ENCODE measurements at regions not wholly inside any gene's neighbourhood (a gene's known extent, or its start where the extent isn't known, plus 50 kb on each side); places are given as distances from the start of the nearest gene placed in this dataset.

GRCh38 chr2:181163691-181164090 is 183.3 kb downstream of the UBE2E3 start:
- Mint-ChIP-seq H3K4me3 (peak overlapping the region; percentile 78), H3K9me3 (peaks cover 2 to 11% of the 10 kb centered on the region in 2 donors), H3K27ac (peak overlapping the region; percentile 95 to 96), H3K36me3 (peaks cover 27% of the 10 kb centered on the region), H3K4me1 (peaks cover 52 to 53% of the 10 kb centered on the region in 2 donors), H3K27me3 (ENCODE audit: low read depth in 2 of 2) (no peaks in the 10 kb centered on the region)
- Histone ChIP-seq H3K36me3 (ENCODE audit: control insufficient read depth, insufficient read depth, low read length) (no peaks in the 10 kb centered on the region), H3K4me1 (ENCODE audit: control insufficient read depth, insufficient read depth, low read length) (peaks cover 25% of the 10 kb centered on the region), H3K27ac (ENCODE audit: low read length) (peak overlapping the region; percentile 89), H3K9me3 (ENCODE audit: control insufficient read depth, insufficient read depth, low read length) (peaks cover 12% of the 10 kb centered on the region), H3K27me3 (ENCODE audit: control insufficient read depth, insufficient read depth, low read length) (no peaks in the 10 kb centered on the region), H3K4me3 (ENCODE audit: low read length) (no peak overlapping the region)
- DNase-seq, result no peak
- peak; percentile 14 to 27 (median 18) for ATAC-seq
- intact Hi-C loops (cut with micrococcal nuclease), result loop anchor here (1.0 to 10.0 kb wide), 6 partner anchors 17 to 294 kb away; partner anchors contain the start of gene ITGA4
- no peak for TF ChIP-seq CTCF (IDR thresholded peaks at IDR 0.05)

- H3K27me3 Mint-ChIP-seq (ENCODE audit: low read depth in 2 of 2), result no peaks in the 10 kb centered on the region
Observed at GRCh38 chr2:181164699-181165098, 184.3 kb downstream of the UBE2E3 start.

GRCh38 chr2:181165199-181165868 is 184.9 kb downstream of the UBE2E3 start:
- peaks cover 57 to 61% of the 10 kb centered on the region in 2 donors for H3K4me1 Mint-ChIP-seq
- no peaks in the 10 kb centered on the region for H3K27me3 Mint-ChIP-seq (ENCODE audit: low read depth in 2 of 2)
- 18% methylated on average over 4 of the region's 6 CpGs for WGBS (ENCODE audit: insufficient coverage)
- H3K27ac Mint-ChIP-seq, result peak overlapping the region; percentile 95 to 96
- intact Hi-C loops (cut with micrococcal nuclease), result loop anchor here (1.0 to 10.0 kb wide), 3 partner anchors 41 to 109 kb away; no protein-coding TSS in a partner anchor
- Histone ChIP-seq H3K4me3 (ENCODE audit: low read length) (no peak overlapping the region), H3K4me1 (ENCODE audit: control insufficient read depth, insufficient read depth, low read length) (peaks cover 28% of the 10 kb centered on the region), H3K27me3 (ENCODE audit: control insufficient read depth, insufficient read depth, low read length) (no peaks in the 10 kb centered on the region), H3K36me3 (ENCODE audit: control insufficient read depth, insufficient read depth, low read length) (no peaks in the 10 kb centered on the region), H3K27ac (ENCODE audit: low read length) (peak overlapping the region; percentile 89), H3K9me3 (ENCODE audit: control insufficient read depth, insufficient read depth, low read length) (peaks cover 12% of the 10 kb centered on the region)
- peak; percentile 76 to 85 (median 79) for ATAC-seq
- peak overlapping the region; percentile 66 for H3K4me3 Mint-ChIP-seq
- peak in 1 of 2 donors; percentile 72 for DNase-seq
- no peak for TF ChIP-seq CTCF (IDR thresholded peaks at IDR 0.05)
- H3K36me3 Mint-ChIP-seq, result peaks cover 27% of the 10 kb centered on the region
- peaks cover 2 to 11% of the 10 kb centered on the region in 2 donors for H3K9me3 Mint-ChIP-seq

More at GRCh38 chr2:181164699-181165098, 184.3 kb downstream of the UBE2E3 start:
- Histone ChIP-seq H3K36me3 (ENCODE audit: control insufficient read depth, insufficient read depth, low read length) (no peaks in the 10 kb centered on the region), H3K9me3 (ENCODE audit: control insufficient read depth, insufficient read depth, low read length) (peaks cover 12% of the 10 kb centered on the region), H3K4me1 (ENCODE audit: control insufficient read depth, insufficient read depth, low read length) (peaks cover 25% of the 10 kb centered on the region), H3K27me3 (ENCODE audit: control insufficient read depth, insufficient read depth, low read length) (no peaks in the 10 kb centered on the region), H3K4me3 (ENCODE audit: low read length) (no peak overlapping the region), H3K27ac (ENCODE audit: low read length) (peak overlapping the region; percentile 89)
- DNase-seq, result no peak
- no peak for TF ChIP-seq CTCF (IDR thresholded peaks at IDR 0.05)
- H3K9me3 Mint-ChIP-seq, result peaks cover 2 to 11% of the 10 kb centered on the region in 2 donors
- ATAC-seq, result no peak
- intact Hi-C loops (cut with micrococcal nuclease), result loop anchor here (1.0 to 10.0 kb wide), 6 partner anchors 33 to 293 kb away; partner anchors contain the start of gene ITGA4
- peaks cover 27% of the 10 kb centered on the region for H3K36me3 Mint-ChIP-seq
- peaks cover 53 to 55% of the 10 kb centered on the region in 2 donors for H3K4me1 Mint-ChIP-seq
- H3K4me3 Mint-ChIP-seq, result peak overlapping the region; percentile 66
- peak overlapping the region; percentile 95 to 96 for H3K27ac Mint-ChIP-seq

All from natural killer cell (primary cell).